GM21619 (cell line): ENCODE measurements at regions not wholly inside any gene's neighbourhood (a gene's known extent, or its start where the extent isn't known, plus 50 kb on each side); places are given as distances from the start of the nearest gene placed in this dataset.
"Not testable (repeated sequence)": the region's sequence is repeated elsewhere in the genome, so short reads cannot be mapped to it uniquely, and the experiment has no call there.

Source experiments
- ATAC-seq: cut with Tn5 transposase; IDR thresholded peaks from one replicate; pipeline ENCODE4 v1.9.1; 2021; ENCODE audit not compliant: unreplicated experiment

GRCh38 chr18:71405169-71405809 is 1116.4 kb downstream of the SOCS6 start:
- no peak for ATAC-seq

GRCh38 chr18:71403501-71403900 is 1114.7 kb downstream of the SOCS6 start:
- no peak for ATAC-seq

- ATAC-seq: no peak
Observed at GRCh38 chr18:71398531-71398930, 1109.7 kb downstream of the SOCS6 start.

DNA sequence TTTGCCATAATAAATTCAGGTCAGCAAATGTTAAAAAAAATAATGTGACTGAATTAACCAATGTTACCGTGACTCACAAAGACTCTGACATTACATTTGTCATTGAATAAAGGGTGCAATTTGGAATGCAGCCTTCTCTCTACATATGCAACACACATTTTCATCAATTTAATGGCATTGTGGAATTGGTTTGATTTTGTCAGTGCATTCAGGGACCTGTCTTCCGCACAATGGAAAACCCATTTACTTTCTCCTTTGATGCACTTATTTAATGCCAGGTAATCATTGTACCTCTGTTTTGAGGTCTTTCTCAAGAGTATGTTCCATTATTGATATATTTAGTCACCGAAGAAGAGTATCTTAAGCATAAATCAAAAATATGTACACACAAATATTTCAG is 1099.3 kb downstream of the SOCS6 start:
- ATAC-seq: no peak

- no peak for ATAC-seq
Observed at GRCh38 chr18:71374294-71375000, 1085.6 kb downstream of the SOCS6 start.

GRCh38 chr18:71371951-71372605 is 1083.2 kb downstream of the SOCS6 start:
- ATAC-seq: no peak

DNA sequence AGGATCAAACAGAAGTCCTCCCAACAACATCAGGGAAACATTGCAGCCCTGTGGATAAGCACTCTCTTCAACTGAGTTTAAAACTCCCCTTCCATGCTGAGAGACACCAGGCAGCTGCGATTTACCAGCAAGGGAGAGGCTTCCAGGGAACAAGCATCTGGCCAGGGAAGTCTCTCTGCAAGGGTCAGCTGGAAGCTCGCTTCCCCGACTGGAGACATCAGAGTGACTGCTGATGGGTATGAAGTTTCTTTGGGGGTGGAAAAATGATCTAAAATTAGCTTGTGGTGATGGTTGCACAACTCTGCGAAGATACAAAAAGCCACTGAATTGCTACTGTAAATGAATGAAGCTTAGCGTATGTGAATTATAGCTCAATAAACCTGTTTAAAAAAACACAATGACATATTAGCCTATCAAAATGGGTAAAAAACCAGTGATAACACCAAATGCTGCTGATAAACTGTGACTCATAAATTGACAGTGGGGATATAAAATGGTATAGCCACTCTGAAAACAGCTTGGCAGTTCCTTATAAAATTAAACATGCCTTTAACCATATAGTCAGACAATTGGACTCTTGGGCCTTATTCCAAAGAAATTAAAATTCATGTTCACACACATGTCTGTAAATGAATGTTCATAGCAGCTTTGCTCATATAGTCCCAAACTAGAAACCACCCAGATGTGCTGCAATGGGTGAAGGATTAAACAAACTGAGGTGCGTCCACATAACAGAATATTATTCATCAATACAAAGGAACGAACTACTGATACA is 1082.0 kb downstream of the SOCS6 start:
- ATAC-seq: no peak

DNA sequence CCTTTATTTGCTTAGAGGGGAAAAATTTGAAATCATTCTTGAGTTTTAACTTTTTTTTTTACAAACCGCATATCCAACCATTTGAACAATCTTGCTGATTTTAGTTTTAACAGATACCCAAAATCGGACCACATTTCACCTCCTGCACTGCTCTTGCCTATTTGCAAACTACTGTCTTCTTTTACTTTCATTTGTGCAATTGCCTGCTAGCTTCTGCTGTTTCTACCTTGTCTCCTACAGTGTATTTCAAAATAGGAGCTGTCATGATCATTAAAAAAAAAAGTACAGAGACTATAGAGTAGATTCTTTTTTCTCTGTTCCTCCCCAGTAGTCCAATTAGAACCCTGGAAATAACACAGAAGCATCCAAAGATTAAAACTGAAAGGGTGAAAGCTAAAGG is 1081.2 kb downstream of the SOCS6 start:
- ATAC-seq: no peak

DNA sequence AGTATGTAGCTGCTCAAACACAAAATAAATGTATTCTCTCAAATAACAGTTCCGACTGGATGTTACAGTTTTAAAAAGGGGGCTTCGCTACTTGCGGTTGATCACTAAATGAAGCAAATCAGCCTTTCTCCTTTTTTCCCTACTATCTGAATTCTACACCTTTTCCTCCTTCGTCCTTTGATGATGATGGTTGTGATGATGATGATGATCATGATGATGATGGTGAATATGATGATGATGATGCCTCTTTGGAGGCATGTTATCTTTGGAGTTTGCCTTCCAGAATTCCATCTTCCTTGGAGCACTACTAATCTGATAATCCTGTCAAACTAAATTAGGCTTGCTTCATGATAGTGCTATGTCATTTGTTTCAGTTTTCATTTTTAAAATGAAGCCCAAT is 1073.3 kb downstream of the SOCS6 start:
- no peak for ATAC-seq

DNA sequence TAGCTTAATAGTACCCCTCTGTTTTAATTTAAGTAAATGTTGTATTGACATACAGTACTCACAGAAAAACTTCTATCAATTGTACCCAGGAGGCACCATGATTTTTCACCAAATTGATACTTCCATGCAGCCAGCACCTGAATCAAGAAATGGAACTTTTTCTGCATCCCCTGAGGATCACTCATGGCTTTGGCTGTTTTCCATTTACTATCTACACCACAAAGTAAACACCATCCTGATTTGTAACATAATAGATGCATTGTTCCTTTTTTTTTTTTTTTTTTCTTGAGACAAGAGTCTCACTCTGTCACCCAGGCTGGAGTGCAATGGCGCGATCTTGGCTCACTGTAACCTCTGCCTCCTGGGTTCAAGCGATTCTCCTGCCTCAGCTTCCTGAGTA is 1066.8 kb downstream of the SOCS6 start:
- not testable (repeated sequence) for ATAC-seq

GRCh38 chr18:71352618-71353017 is 1063.8 kb downstream of the SOCS6 start:
- ATAC-seq: no peak

GRCh38 chr18:71336576-71337210 is 1047.8 kb downstream of the SOCS6 start:
- no peak for ATAC-seq

DNA sequence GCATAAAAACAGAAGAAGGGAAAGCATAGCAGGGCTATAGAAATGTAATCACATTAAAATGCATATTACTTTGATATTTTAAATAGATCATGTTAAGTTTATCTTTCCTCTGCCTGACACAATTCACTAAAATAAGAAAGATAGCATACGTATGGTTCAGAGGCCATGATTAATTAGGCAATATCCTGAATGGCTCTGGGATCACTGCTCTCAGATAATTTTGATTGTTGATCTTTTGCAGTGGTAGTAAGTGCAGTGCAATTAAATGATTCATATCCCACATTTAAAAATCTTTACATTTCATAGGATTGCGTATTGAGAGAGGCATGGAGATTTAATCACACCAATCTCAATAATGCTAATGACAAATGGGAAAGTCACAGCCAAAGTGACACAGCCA is 1040.7 kb downstream of the SOCS6 start:
- ATAC-seq: no peak

- ATAC-seq: no peak
Observed at GRCh38 chr18:71329114-71329513, 1040.3 kb downstream of the SOCS6 start.

GRCh38 chr18:71327850-71328249 is 1039.0 kb downstream of the SOCS6 start:
- ATAC-seq: no peak

DNA sequence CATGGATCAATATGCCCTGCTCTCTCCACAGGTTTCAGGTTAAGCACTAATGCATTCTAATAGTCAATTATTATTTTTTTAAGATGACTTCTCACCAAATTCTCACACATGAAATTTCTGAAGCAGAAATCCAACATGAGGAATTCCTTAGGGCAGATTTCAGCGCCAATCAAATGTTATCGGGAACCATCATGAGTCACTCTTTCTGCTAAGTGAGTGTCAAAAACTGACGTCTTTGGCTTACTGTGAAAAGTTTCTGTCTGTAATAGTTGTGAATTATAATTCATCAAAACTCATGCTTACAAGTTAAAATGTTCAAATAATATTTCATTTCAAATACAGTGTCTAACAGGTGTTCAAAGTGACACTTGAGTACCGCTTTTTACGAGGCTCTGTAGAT is 1038.6 kb downstream of the SOCS6 start:
- ATAC-seq: no peak

DNA sequence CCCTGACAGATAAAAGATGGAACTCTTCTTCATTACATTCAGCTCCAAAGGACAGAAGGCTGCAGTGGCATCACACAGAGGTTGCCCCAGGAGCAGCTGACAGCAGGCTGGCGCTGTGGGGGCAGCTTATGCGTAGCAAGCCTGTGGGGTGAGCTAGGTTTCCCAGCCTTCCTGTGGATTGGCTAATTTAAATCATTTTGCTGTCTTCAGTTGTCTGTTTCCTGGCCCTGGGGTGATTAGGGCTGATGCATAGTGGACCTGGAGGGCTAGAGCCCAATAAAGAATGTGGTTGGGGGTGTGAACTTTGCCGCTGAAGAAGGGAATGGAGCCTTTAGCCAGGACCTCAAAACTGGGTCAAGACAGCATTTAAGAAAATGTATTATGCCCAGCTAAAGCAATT is 1038.0 kb downstream of the SOCS6 start:
- ATAC-seq: no peak

- ATAC-seq: no peak
Observed at GRCh38 chr18:71324356-71324755, 1035.5 kb downstream of the SOCS6 start.

- no peak for ATAC-seq
Observed at GRCh38 chr18:71322201-71322600, 1033.4 kb downstream of the SOCS6 start.

GRCh38 chr18:71321319-71321718 is 1032.5 kb downstream of the SOCS6 start:
- ATAC-seq: no peak

- no peak for ATAC-seq
Observed at GRCh38 chr18:71304856-71305255, 1016.0 kb downstream of the SOCS6 start.
